PC-9 (cell line): ENCODE measurements at regions not wholly inside any gene's neighbourhood (a gene's known extent, or its start where the extent isn't known, plus 50 kb on each side); places are given as distances from the start of the nearest gene placed in this dataset.

ENCODE experiments used
- BruUV-seq: library from RNA; stranded (reverse); fragments of 400-500 nt; replicated peaks from 2 replicates; lab custom pipeline; 2021; lab: Mats Ljungman, UMichigan
- CTCF ChIA-PET: fragments of 300-600 bp; sonication (Branson Sonifier 250); formaldehyde crosslinking; loops from one replicate; lab custom pipeline; 2022; ENCODE audit warnings: antibody characterized with exemption; lab: Charles Lee
- POLR2A ChIA-PET: fragments of 300-600 bp; sonication (Branson Sonifier 250); formaldehyde crosslinking; loops from one replicate; lab custom pipeline; 2022; ENCODE audit warnings: antibody characterized with exemption; ENCODE audit not compliant: unreplicated experiment; lab: Charles Lee
- DNase-seq, 2 experiments: peaks; one replicate each; pipeline versions ENCODE4 v3.0.0 to v3.0.0-alpha.2; 2015 to 2022; ENCODE audit warnings: mixed read lengths in 1 of 2
- H2AFZ ChIP-seq: fragments of 200-600 bp; sonication (generic); 2 replicates; pipeline ENCODE4 v1.8.1; 2017; ENCODE audit warnings: antibody characterized with exemption
- H3F3A ChIP-seq: fragments of 200-600 bp; sonication (generic); 2 replicates; pipeline ENCODE4 v1.8.1; 2017; ENCODE audit warnings: antibody characterized with exemption, mild to moderate bottlenecking, low read depth; ENCODE audit not compliant: insufficient read depth
- H3K27ac ChIP-seq: fragments of 200-600 bp; sonication (generic); 2 replicates; pipeline ENCODE4 v1.6.1; 2016; ENCODE audit warnings: mixed run types
- H3K27me3 ChIP-seq: fragments of 200-600 bp; sonication (generic); 2 replicates; pipeline ENCODE4 v1.6.1; 2016; ENCODE audit warnings: low read depth, mixed run types; ENCODE audit not compliant: insufficient read depth
- H3K36me3 ChIP-seq: fragments of 200-600 bp; sonication (generic); 2 replicates; pipeline ENCODE4 v1.6.1; 2016; ENCODE audit warnings: low read depth, mixed run types
- H3K4me1 ChIP-seq: fragments of 200-600 bp; sonication (generic); replicated peaks from 2 replicates; pipeline ENCODE4 v1.6.1; 2016; ENCODE audit warnings: mixed run types; ENCODE audit not compliant: insufficient read depth
- H3K4me2 ChIP-seq: fragments of 200-600 bp; sonication (generic); 2 replicates; pipeline ENCODE4 v1.6.1; 2017; ENCODE audit warnings: mixed run types
- H3K4me3 ChIP-seq: fragments of 200-600 bp; sonication (generic); 2 replicates; pipeline ENCODE4 v1.6.1; 2016; ENCODE audit warnings: mixed run types
- H3K79me2 ChIP-seq: fragments of 200-600 bp; sonication (generic); 2 replicates; pipeline ENCODE4 v1.6.1; 2017; ENCODE audit warnings: low read depth, mixed run types
- H3K9me2 ChIP-seq: fragments of 200-600 bp; sonication (generic); 2 replicates; pipeline ENCODE4 v1.8.1; 2017; ENCODE audit warnings: mild to moderate bottlenecking; ENCODE audit not compliant: insufficient read depth
- H3K9me3 ChIP-seq: fragments of 200-600 bp; sonication (generic); 2 replicates; pipeline ENCODE4 v1.8.1; 2016; ENCODE audit warnings: low read depth; ENCODE audit not compliant: insufficient read depth
- H4K20me1 ChIP-seq: fragments of 200-600 bp; sonication (generic); 2 replicates; pipeline ENCODE4 v1.8.1; 2017; ENCODE audit not compliant: insufficient read depth
- CTCF ChIP-seq: fragments of 200-600 bp; sonication (generic); conservative IDR thresholded peaks from 2 replicates; pipeline ENCODE4 v1.6.1; 2017; ENCODE audit warnings: mixed run types, antibody characterized with exemption, mild to moderate bottlenecking, moderate library complexity
- EZH2 ChIP-seq: fragments of 200-600 bp; sonication (generic); IDR thresholded peaks from 2 replicates; pipeline ENCODE4 v1.8.0; 2017; ENCODE audit warnings: antibody characterized with exemption, low read depth
- intact Hi-C: fragments of 100-400 bp; cut with micrococcal nuclease; formaldehyde crosslinking; loops from one replicate; pipeline ENCODE4 v1.10.0; 2022; ENCODE audit not compliant: unreplicated experiment

- TF ChIP-seq CTCF (no peak), EZH2 (no peak)
- CTCF ChIA-PET: interaction anchor here (0.6 kb wide), 1 partner anchor 14 kb away, joined by 4 read pairs; no protein-coding TSS in a partner anchor
- H3K36me3 ChIP-seq: no peaks in the 10 kb centered on the region
These were observed 55.2 kb upstream of the IL12B start for GRCh38 chr5:159385536-159385935.

GRCh38 chr5:159386028-159386711 is 55.9 kb upstream of the IL12B start:
- H3K27ac ChIP-seq: no peak overlapping the region
- H3F3A ChIP-seq: no peaks in the 10 kb centered on the region
- H3K4me2 ChIP-seq: no peak overlapping the region
- intact Hi-C loops: no loop called here
- BruUV-seq: no TSS peak
- H3K9me3 ChIP-seq: peaks cover 7% of the 10 kb centered on the region; the same call in 1 of the 2 replicates
- H3K27me3 ChIP-seq: no peaks in the 10 kb centered on the region; the same call in 1 of the 2 replicates
- no peaks in the 10 kb centered on the region for H3K4me1 ChIP-seq
- H4K20me1 ChIP-seq: no peaks in the 10 kb centered on the region
- no peak for TF ChIP-seq CTCF
- TF ChIP-seq EZH2: no peak
- H2AFZ ChIP-seq: no peak overlapping the region
- CTCF ChIA-PET: no interaction called here
- H3K9me2 ChIP-seq: no peaks in the 10 kb centered on the region
- DNase-seq: no peak
- no peaks in the 10 kb centered on the region for H3K79me2 ChIP-seq
- POLR2A ChIA-PET: no interaction called here
- no peak overlapping the region for H3K4me3 ChIP-seq
- no peaks in the 10 kb centered on the region for H3K36me3 ChIP-seq

More at GRCh38 chr5:159385536-159385935, 55.2 kb upstream of the IL12B start:
- H2AFZ ChIP-seq: no peak overlapping the region
- H3K27ac ChIP-seq: no peak overlapping the region
- no peak overlapping the region for H3K4me3 ChIP-seq
- no peaks in the 10 kb centered on the region; the same call in 1 of the 2 replicates for H3K27me3 ChIP-seq
- no peak for DNase-seq
- no peaks in the 10 kb centered on the region for H3K9me2 ChIP-seq
- intact Hi-C loops: no loop called here
- POLR2A ChIA-PET: no interaction called here
- H3K4me2 ChIP-seq: no peak overlapping the region
- no peaks in the 10 kb centered on the region for H3F3A ChIP-seq
- H4K20me1 ChIP-seq: no peaks in the 10 kb centered on the region
- H3K9me3 ChIP-seq: peaks cover 11% of the 10 kb centered on the region; the same call in 1 of the 2 replicates
- no peaks in the 10 kb centered on the region for H3K4me1 ChIP-seq
- no peaks in the 10 kb centered on the region for H3K79me2 ChIP-seq
- BruUV-seq: no TSS peak

- Histone ChIP-seq H3K27me3 (no peaks in the 10 kb centered on the region; the same call in 1 of the 2 replicates), H3K4me1 (no peaks in the 10 kb centered on the region), H2AFZ (no peak overlapping the region), H3K27ac (no peak overlapping the region), H3K4me3 (no peak overlapping the region), H3K4me2 (no peak overlapping the region), H4K20me1 (no peaks in the 10 kb centered on the region), H3K79me2 (no peaks in the 10 kb centered on the region), H3K9me3 (no peaks in the 10 kb centered on the region), H3K9me2 (no peaks in the 10 kb centered on the region), H3K36me3 (no peaks in the 10 kb centered on the region), H3F3A (no peaks in the 10 kb centered on the region)
- TF ChIP-seq EZH2 (no peak), CTCF (no peak)
- intact Hi-C loops: no loop called here
- DNase-seq: no peak
- ChIA-PET CTCF (no interaction called here), POLR2A (no interaction called here)
- no TSS peak for BruUV-seq
These were observed 62.6 kb upstream of the IL12B start for GRCh38 chr5:159392871-159393270.
